WERI-Rb-1 (cell line): ENCODE measurements at regions not wholly inside any gene's neighbourhood (a gene's known extent, or its start where the extent isn't known, plus 50 kb on each side); places are given as distances from the start of the nearest gene placed in this dataset.
"Not testable (repeated sequence)": the region's sequence is repeated elsewhere in the genome, so short reads cannot be mapped to it uniquely, and the experiment has no call there.

Experiments
- DNase-seq: peaks from one replicate; pipeline ENCODE4 v3.0.0-alpha.2; 2020
- H3K27ac ChIP-seq: fragments of 250-450 bp; sonication (Bioruptor Pico); 2 replicates; pipeline ENCODE4 v1.5.1; 2020; ENCODE audit warnings: mild to moderate bottlenecking, moderate library complexity
- H3K27me3 ChIP-seq: fragments of 250-450 bp; sonication (Bioruptor Pico); 2 replicates; pipeline ENCODE4 v1.5.1; 2021; ENCODE audit warnings: mild to moderate bottlenecking, low read depth, moderate library complexity; ENCODE audit not compliant: insufficient read depth, severe bottlenecking
- H3K36me3 ChIP-seq: fragments of 250-450 bp; sonication (Bioruptor Pico); 2 replicates; pipeline ENCODE4 v1.5.1; 2020; ENCODE audit warnings: mild to moderate bottlenecking, moderate library complexity
- H3K4me3 ChIP-seq: 2 replicates; pipeline ENCODE4 v1.5.1; 2011; ENCODE audit warnings: low read depth, mild to moderate bottlenecking, control low read depth, low read length
- H3K9me3 ChIP-seq: fragments of 250-450 bp; sonication (Bioruptor Pico); 2 replicates; pipeline ENCODE4 v1.5.1; 2021; ENCODE audit warnings: mild to moderate bottlenecking, moderate library complexity; ENCODE audit not compliant: severe bottlenecking
- CTCF ChIP-seq: IDR thresholded peaks from 2 replicates; pipeline ENCODE4 v1.5.1; 2011; ENCODE audit warnings: low read depth, mild to moderate bottlenecking, control low read depth, inconsistent platforms, low read length

- no peak overlapping the region for H3K27ac ChIP-seq
- H3K36me3 ChIP-seq, result no peaks in the 10 kb centered on the region
- no peak for DNase-seq
- no peak for TF ChIP-seq CTCF
- H3K27me3 ChIP-seq, result no peaks in the 10 kb centered on the region
- no peaks in the 10 kb centered on the region for H3K9me3 ChIP-seq
- no peak overlapping the region for H3K4me3 ChIP-seq
Observed at GRCh38 chr7:84735677-84736076, 451.2 kb downstream of the SEMA3D start.

GRCh38 chr7:84735011-84735410 lies 451.8 kb downstream of the SEMA3D start:
- no peak for DNase-seq
- Histone ChIP-seq H3K36me3 (no peaks in the 10 kb centered on the region), H3K9me3 (no peaks in the 10 kb centered on the region), H3K27ac (no peak overlapping the region), H3K4me3 (no peak overlapping the region), H3K27me3 (no peaks in the 10 kb centered on the region)
- no peak for TF ChIP-seq CTCF

- DNase-seq, H3K4me3 ChIP-seq: not testable (repeated sequence)
Observed at GRCh38 chr7:84733976-84734375, 452.9 kb downstream of the SEMA3D start.

GRCh38 chr7:84730864-84731263 lies 456.0 kb downstream of the SEMA3D start:
- H3K27ac ChIP-seq, H3K27me3 ChIP-seq, H3K9me3 ChIP-seq, DNase-seq, H3K36me3 ChIP-seq, H3K4me3 ChIP-seq: not testable (repeated sequence)

More at GRCh38 chr7:84733976-84734375, 452.9 kb downstream of the SEMA3D start:
- H3K27ac ChIP-seq, H3K36me3 ChIP-seq, H3K27me3 ChIP-seq, H3K9me3 ChIP-seq: not testable (repeated sequence)

GRCh38 chr7:84729284-84729683 lies 457.6 kb downstream of the SEMA3D start:
- no peaks in the 10 kb centered on the region for H3K27me3 ChIP-seq
- DNase-seq, result no peak
- H3K9me3 ChIP-seq, result no peaks in the 10 kb centered on the region
- no peak overlapping the region for H3K27ac ChIP-seq
- no peak for TF ChIP-seq CTCF
- no peaks in the 10 kb centered on the region for H3K36me3 ChIP-seq
- H3K4me3 ChIP-seq, result no peak overlapping the region

- TF ChIP-seq CTCF, result no peak
- DNase-seq, result peak; percentile 12
- Histone ChIP-seq H3K27me3 (no peaks in the 10 kb centered on the region), H3K4me3 (no peak overlapping the region), H3K27ac (no peak overlapping the region), H3K36me3 (no peaks in the 10 kb centered on the region), H3K9me3 (no peaks in the 10 kb centered on the region)
Observed at GRCh38 chr7:84722734-84723133, 464.1 kb downstream of the SEMA3D start.

GRCh38 chr7:84722086-84722485 lies 464.8 kb downstream of the SEMA3D start:
- Histone ChIP-seq H3K27me3 (no peaks in the 10 kb centered on the region), H3K9me3 (no peaks in the 10 kb centered on the region), H3K27ac (no peak overlapping the region), H3K4me3 (no peak overlapping the region), H3K36me3 (no peaks in the 10 kb centered on the region)
- no peak for DNase-seq
- no peak for TF ChIP-seq CTCF
